Ovary (tissue), 3 donors: ENCODE measurements at regions not wholly inside any gene's neighbourhood (a gene's known extent, or its start where the extent isn't known, plus 50 kb on each side); places are given as distances from the start of the nearest gene placed in this dataset.

Experiments used
- EP300 ChIP-seq: sonication (generic); formaldehyde crosslinking; IDR thresholded peaks from one replicate; pipeline ENCODE4 v1.6.1; 2017; ENCODE audit warnings: antibody characterized with exemption
- TF ChIP-seq, protein P1 (sequence below), 3 donors: fragments of 450-650 bp in 2 of 3; fragments of 200-600 bp in 1 of 3; IDR thresholded peaks; one replicate each; pipeline versions ENCODE4 v1.5.1 to v1.8.0; 2016 to 2022; ENCODE audit warnings: antibody characterized with exemption in 3 of 3, mild to moderate bottlenecking in 1 of 3
- donor health status: DM: no; HTN: no; CAD: no.

DNA sequence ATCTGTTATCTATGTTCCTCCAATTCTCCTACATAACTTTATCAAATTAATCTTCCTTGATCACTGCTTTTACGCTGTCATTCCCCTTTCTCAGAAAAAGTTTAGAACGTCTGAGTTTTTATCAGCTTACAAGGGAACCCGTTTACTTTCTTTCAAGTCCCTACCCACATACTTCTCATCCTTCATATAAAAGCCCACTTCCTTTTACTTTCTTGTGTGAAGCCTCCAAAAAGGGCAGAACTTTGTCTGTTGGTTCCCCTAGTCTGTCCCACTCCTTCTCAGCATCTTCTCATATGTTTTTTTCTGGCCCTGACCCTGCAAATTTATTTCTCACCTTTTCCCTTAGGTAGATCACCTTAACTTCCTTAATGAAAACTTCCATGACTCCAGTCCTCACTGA is 106.1 kb downstream of the TFAP2B start:
- TF ChIP-seq, protein P1, sequence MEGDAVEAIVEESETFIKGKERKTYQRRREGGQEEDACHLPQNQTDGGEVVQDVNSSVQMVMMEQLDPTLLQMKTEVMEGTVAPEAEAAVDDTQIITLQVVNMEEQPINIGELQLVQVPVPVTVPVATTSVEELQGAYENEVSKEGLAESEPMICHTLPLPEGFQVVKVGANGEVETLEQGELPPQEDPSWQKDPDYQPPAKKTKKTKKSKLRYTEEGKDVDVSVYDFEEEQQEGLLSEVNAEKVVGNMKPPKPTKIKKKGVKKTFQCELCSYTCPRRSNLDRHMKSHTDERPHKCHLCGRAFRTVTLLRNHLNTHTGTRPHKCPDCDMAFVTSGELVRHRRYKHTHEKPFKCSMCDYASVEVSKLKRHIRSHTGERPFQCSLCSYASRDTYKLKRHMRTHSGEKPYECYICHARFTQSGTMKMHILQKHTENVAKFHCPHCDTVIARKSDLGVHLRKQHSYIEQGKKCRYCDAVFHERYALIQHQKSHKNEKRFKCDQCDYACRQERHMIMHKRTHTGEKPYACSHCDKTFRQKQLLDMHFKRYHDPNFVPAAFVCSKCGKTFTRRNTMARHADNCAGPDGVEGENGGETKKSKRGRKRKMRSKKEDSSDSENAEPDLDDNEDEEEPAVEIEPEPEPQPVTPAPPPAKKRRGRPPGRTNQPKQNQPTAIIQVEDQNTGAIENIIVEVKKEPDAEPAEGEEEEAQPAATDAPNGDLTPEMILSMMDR (IDR thresholded peaks at IDR 0.05): no peak
- no peak for TF ChIP-seq EP300
